Memory B cell (primary cell): ENCODE measurements at regions not wholly inside any gene's neighbourhood (a gene's known extent, or its start where the extent isn't known, plus 50 kb on each side); places are given as distances from the start of the nearest gene placed in this dataset.

Experiments
- ATAC-seq: fragments of 150-1000 bp; cut with Tn5 transposase; 2 replicates; pipeline ENCODE4 v1.10.0; 2021; ENCODE audit warnings: low read depth, mild to moderate bottlenecking, moderate library complexity
- DNase-seq, 2 donors: peaks; one replicate each; pipeline ENCODE4 v3.0.0; 2022; ENCODE audit warnings: low spot score in 2 of 2
- H3K27ac Mint-ChIP-seq: one replicate; pipeline ENCODE4 v1.8.0; 2022; ENCODE audit warnings: mild to moderate bottlenecking, moderate library complexity, mixed read lengths
- H3K27me3 Mint-ChIP-seq: one replicate; pipeline ENCODE4 v1.8.0; 2022; ENCODE audit warnings: mixed read lengths
- H3K36me3 Mint-ChIP-seq: one replicate; pipeline ENCODE4 v1.8.0; 2022; ENCODE audit warnings: mild to moderate bottlenecking, mixed read lengths
- H3K4me1 Mint-ChIP-seq: one replicate; pipeline ENCODE4 v1.8.0; 2022; ENCODE audit warnings: mixed read lengths
- H3K4me3 Mint-ChIP-seq: one replicate; pipeline ENCODE4 v1.8.0; 2022; ENCODE audit warnings: mild to moderate bottlenecking, moderate library complexity, mixed read lengths
- H3K9me3 Mint-ChIP-seq: one replicate; pipeline ENCODE4 v1.8.0; 2022; ENCODE audit warnings: mixed read lengths

DNA sequence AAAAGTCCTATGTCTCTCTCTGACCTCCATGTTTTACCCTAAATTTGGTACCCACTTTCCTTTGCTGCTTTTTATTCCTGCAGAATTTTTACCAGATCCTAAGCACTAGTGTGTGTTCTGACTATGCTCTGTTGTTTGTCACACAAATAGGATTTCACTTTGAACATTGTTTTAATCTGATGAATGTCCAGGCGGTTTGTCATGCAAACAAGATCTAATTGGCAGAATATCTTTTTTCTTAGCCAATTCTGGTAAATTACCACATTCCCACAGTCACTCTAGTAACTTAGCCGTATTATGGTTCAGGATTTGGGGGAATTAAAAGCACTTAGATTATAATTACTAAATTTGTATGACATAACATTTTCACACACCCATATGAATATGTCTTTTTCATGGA lies 557.2 kb upstream of the BOD1L1 start:
- H3K36me3 Mint-ChIP-seq = no peaks in the 10 kb centered on the region
- DNase-seq (no peak), ATAC-seq (no peak)
- H3K9me3 Mint-ChIP-seq = peaks cover 2% of the 10 kb centered on the region
- H3K4me1 Mint-ChIP-seq = peaks cover 45% of the 10 kb centered on the region
- H3K27me3 Mint-ChIP-seq = no peaks in the 10 kb centered on the region
- H3K4me3 Mint-ChIP-seq = no peak overlapping the region
- no peak overlapping the region for H3K27ac Mint-ChIP-seq

DNA sequence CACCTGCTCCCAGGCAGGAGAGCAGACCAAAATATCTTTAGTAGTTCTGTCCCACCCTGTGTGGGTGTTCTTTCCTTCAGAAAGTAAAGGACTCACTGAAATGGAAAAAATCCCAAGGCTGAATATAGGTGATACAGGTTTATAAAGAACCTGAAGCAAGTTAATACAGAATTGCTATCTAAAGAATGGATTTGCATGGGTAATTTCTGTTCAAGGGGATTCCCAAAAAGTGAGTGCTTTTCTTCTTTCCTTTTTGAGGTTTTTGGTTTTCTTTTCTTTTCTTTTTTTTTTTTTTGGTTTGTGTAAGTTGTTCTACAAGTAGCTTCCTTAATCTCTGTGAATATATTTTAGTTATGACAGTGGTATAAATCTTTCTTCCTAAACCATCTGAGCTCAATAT lies 560.7 kb upstream of the BOD1L1 start:
- peak; percentile 22 for ATAC-seq
- no peak overlapping the region for H3K27ac Mint-ChIP-seq
- H3K4me3 Mint-ChIP-seq = no peak overlapping the region
- H3K9me3 Mint-ChIP-seq = peaks cover 2% of the 10 kb centered on the region
- no peaks in the 10 kb centered on the region for H3K27me3 Mint-ChIP-seq
- DNase-seq = no peak
- H3K36me3 Mint-ChIP-seq = no peaks in the 10 kb centered on the region
- peaks cover 19% of the 10 kb centered on the region for H3K4me1 Mint-ChIP-seq

DNA sequence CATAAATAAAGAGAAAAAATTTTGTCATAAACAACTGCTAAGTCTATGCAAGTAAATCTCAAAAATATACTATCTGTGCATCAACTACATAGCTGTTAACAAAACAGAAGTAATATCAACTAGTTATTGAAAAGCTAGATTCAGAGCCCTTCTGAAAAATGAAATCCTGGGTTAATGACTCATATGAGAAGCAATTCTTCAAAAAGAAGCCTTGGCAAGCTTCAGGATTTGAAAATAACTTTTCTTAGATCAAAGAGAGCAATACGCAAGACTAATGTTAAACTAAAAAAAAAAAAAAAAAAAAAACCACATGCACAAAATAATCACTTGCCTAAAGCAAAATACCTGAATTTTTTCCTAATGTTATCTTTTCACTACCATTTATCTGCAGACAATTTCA lies 566.1 kb upstream of the BOD1L1 start:
- Mint-ChIP-seq H3K9me3 (no peaks in the 10 kb centered on the region), H3K4me1 (peaks cover 6% of the 10 kb centered on the region), H3K27me3 (no peaks in the 10 kb centered on the region), H3K36me3 (no peaks in the 10 kb centered on the region), H3K27ac (no peak overlapping the region), H3K4me3 (no peak overlapping the region)
- DNase-seq (no peak), ATAC-seq (no peak)

DNA sequence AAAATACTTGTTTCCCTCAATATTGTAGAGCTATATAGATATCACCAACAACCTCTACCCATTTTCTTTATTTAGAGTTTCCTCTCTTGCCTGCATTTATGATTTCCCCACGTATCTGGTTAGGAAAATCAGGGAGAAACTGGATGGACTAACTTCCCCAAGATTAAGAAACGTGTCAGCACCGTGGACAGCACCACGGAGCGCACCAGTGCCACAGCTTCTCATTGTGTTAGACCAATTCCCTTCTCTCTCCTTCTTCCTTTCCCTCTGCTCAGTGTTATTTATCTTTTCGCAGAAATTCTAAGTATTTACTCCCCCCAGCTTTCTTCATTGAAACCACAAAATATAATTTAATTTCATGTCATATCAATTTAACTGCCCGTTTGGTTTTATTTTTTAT lies 568.6 kb upstream of the BOD1L1 start:
- DNase-seq (no peak), ATAC-seq (no peak)
- Mint-ChIP-seq H3K4me1 (peaks cover 4% of the 10 kb centered on the region), H3K27ac (no peak overlapping the region), H3K9me3 (no peaks in the 10 kb centered on the region), H3K27me3 (no peaks in the 10 kb centered on the region), H3K36me3 (no peaks in the 10 kb centered on the region), H3K4me3 (no peak overlapping the region)

DNA sequence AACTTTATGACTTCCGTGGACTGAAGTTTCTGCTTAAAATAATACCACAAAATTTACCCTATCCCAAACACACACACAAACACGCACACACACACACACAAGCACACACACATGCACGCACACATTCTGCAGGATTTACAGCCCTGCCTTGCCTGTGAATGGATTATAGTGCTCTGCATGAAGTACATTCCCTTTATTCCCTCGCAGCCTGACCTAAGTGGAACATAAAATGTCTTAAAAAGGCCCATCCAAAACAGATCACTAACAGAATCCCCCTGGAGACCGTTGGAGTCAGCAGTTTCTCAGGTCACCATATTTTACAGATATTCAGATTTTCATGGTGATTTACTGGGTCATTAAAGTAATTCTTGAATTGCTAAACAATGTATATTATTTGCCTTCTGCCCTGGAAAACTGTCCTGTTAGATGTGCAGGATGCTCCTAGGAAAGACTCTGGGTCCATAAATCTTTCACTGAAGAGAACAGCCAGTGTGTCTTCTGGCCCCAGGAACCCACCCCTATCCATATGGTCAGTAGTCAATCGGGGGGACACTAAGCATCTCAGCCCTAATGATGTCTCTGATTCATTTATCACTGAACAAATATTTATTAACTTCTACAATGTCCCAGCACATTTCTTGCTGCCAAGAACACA lies 587.7 kb upstream of the BOD1L1 start:
- Mint-ChIP-seq H3K27ac (peak overlapping the region; percentile 8), H3K27me3 (no peaks in the 10 kb centered on the region), H3K4me1 (peaks cover 12% of the 10 kb centered on the region), H3K36me3 (peaks cover 16% of the 10 kb centered on the region), H3K9me3 (peaks cover 6% of the 10 kb centered on the region), H3K4me3 (no peak overlapping the region)
- no peak for DNase-seq
- no peak for ATAC-seq

DNA sequence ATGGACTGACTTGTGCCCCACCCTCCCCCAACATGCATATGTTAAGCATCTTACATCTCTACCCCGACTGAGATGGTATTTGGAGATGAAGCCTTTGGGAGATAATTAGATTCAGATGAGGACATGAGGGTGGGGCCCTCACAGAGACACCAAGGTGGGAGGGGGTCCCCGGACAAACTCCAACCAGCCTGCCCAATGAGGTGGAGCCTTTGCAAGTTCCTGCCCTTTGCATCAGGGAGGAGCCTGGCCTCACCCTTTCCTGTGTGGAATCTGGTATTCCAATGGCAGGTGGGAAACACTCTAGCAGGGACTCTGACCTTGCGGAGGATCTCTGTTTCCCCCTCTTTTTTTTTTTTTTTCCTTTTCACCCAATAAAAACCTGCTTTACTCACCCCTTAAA lies 589.9 kb upstream of the BOD1L1 start:
- Mint-ChIP-seq H3K27ac (no peak overlapping the region), H3K4me3 (no peak overlapping the region), H3K4me1 (peaks cover 12% of the 10 kb centered on the region), H3K9me3 (peaks cover 4% of the 10 kb centered on the region), H3K27me3 (no peaks in the 10 kb centered on the region), H3K36me3 (peaks cover 13% of the 10 kb centered on the region)
- DNase-seq = no peak
- no peak for ATAC-seq

DNA sequence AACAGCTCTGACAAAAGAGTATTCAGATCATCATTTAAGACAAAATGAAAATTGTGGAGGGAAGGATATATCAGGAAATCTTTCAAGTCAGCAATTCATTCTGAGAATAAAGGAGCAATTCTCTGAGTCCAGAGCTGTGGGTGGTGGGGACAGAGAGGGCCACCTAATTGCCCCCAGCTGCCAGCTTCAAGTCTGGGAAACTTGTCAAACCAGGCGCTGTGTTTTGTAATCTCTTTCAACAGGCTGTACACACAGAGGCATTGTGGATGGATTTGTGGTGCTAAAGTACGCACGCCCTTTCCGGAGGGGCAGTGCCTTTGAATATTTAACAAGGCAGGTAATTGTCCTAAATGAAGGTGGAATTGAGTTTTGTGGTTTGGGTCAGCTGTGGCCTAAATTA lies 591.1 kb upstream of the BOD1L1 start:
- H3K36me3 Mint-ChIP-seq = peaks cover 5% of the 10 kb centered on the region
- H3K27me3 Mint-ChIP-seq = no peaks in the 10 kb centered on the region
- H3K27ac Mint-ChIP-seq = no peak overlapping the region
- peaks cover 15% of the 10 kb centered on the region for H3K4me1 Mint-ChIP-seq
- ATAC-seq = no peak
- H3K9me3 Mint-ChIP-seq = no peaks in the 10 kb centered on the region
- H3K4me3 Mint-ChIP-seq = no peak overlapping the region
- DNase-seq = no peak

DNA sequence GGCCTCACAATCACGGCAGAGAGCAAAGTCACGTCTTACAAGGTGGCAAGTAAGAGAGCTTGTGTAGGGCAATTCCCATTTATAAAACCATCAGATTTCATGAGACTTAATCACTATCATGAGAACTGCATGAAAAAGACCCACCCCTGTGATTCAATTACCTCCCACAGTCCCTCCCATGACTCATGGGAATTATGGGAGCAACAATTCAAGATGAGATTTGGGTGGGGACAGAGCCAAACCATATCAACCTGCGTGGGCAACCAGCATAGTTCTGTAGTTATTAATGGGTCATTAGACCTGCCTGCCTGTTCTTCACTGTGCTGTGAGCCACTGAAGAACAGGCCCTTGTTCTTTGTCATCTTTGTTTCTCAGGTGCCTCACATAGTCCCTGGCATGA lies 593.7 kb upstream of the BOD1L1 start:
- Mint-ChIP-seq H3K27ac (no peak overlapping the region), H3K9me3 (no peaks in the 10 kb centered on the region), H3K4me1 (peaks cover 13% of the 10 kb centered on the region), H3K27me3 (no peaks in the 10 kb centered on the region), H3K4me3 (no peak overlapping the region), H3K36me3 (peaks cover 2% of the 10 kb centered on the region)
- ATAC-seq = no peak
- DNase-seq = no peak

DNA sequence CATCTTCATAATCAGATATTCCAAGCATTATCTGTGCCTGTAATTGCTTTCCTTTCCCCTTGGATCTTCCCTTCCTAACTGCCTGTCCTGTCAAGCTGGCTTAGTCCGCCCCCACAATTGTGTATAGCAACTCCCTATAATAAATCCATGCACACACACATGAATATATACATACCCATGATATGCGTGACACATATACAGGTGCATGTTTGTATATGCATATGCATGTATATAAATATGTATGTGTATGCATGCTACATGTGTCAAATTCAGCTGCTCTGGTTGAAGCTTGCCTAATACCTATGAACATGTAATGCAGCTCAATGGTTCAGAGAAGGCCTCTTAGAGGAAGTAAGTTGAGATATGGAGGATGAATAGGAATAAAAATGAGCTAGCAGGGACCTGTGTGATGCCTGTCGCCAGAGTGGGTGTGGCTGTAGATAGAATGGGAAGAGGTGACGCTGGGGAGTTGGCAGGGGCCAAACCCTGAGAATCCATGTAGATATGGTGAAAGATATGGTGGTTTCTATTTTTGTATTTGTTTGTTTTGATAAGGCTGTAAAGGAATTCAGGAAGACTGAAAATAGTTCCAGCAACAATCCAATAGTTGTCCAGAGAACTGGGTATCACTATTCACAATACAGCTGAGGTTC lies 595.0 kb upstream of the BOD1L1 start:
- Mint-ChIP-seq H3K4me3 (no peak overlapping the region), H3K27me3 (no peaks in the 10 kb centered on the region), H3K9me3 (peaks cover under 1% of the 10 kb centered on the region), H3K36me3 (peaks cover 2% of the 10 kb centered on the region), H3K27ac (no peak overlapping the region), H3K4me1 (peaks cover 9% of the 10 kb centered on the region)
- DNase-seq (no peak), ATAC-seq (no peak)

DNA sequence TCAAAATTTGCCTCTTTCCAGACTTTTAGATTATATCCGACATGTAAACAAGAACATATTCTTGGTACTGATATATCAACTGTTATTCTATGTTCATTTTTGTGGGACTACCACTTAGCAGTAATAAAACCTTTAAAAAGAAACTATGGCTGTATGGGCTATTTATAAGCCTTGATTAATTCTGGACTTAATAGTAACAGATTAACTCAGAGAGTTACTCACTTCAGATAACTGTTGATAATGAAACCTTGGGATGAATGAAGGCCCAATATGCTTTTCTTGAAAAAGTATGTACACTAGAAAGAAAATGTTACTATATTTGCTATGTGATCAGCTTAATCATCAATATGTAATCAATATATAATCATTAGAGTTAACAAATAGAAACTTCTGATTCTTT lies 595.9 kb upstream of the BOD1L1 start:
- ATAC-seq (no peak), DNase-seq (no peak)
- Mint-ChIP-seq H3K4me1 (peaks cover 8% of the 10 kb centered on the region), H3K36me3 (no peaks in the 10 kb centered on the region), H3K27ac (no peak overlapping the region), H3K4me3 (no peak overlapping the region), H3K9me3 (peaks cover 2% of the 10 kb centered on the region), H3K27me3 (no peaks in the 10 kb centered on the region)

DNA sequence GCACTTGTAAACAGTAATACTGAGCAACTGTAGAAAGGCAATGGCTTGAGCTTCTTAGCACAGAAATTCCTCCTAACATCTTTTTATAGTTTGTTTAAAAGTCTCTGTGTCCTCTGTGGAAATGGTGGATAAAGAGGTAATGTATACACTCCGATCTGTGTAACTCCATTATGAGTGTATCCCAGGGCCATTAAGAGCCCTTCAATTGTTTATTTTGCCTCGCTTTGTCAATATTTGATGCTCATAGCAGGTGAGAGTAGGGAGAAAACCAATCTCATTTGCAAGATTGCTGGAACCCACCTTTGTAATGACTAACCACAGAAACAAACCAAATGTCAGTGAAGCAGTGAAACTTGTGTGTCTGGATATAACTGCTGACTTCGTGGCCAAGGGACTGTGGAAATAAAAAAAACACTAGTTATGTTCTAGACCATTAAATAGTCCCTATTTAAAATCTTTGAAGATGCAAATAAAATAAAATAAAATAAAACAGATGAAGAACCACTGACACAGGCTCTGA lies 598.2 kb upstream of the BOD1L1 start:
- Mint-ChIP-seq H3K27ac (no peak overlapping the region), H3K27me3 (no peaks in the 10 kb centered on the region), H3K4me1 (peaks cover 13% of the 10 kb centered on the region), H3K9me3 (peaks cover 2% of the 10 kb centered on the region), H3K4me3 (no peak overlapping the region), H3K36me3 (no peaks in the 10 kb centered on the region)
- ATAC-seq (no peak), DNase-seq (no peak)

DNA sequence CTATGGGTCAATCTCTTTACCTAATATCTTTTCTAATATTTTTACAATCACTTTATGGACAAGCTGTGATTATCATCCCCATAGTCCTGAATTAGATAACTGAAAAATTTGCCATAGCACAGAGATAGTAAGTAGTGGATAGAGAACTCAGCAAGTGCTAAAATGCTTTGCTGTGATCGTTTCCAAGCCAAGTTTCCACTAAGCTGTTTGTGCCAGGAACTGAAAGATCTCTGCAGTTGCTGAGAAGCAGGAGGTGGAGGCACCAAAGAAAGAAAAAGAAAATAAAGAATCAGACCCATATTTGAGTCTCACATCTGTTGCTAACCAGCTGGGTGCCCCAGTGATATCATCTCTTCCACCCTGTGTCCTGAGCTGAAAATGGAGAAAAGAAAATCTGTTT lies 605.6 kb upstream of the BOD1L1 start:
- no peaks in the 10 kb centered on the region for H3K36me3 Mint-ChIP-seq
- peaks cover 8% of the 10 kb centered on the region for H3K4me1 Mint-ChIP-seq
- no peaks in the 10 kb centered on the region for H3K9me3 Mint-ChIP-seq
- H3K4me3 Mint-ChIP-seq = no peak overlapping the region
- no peak overlapping the region for H3K27ac Mint-ChIP-seq
- no peaks in the 10 kb centered on the region for H3K27me3 Mint-ChIP-seq
- ATAC-seq (no peak), DNase-seq (no peak)

DNA sequence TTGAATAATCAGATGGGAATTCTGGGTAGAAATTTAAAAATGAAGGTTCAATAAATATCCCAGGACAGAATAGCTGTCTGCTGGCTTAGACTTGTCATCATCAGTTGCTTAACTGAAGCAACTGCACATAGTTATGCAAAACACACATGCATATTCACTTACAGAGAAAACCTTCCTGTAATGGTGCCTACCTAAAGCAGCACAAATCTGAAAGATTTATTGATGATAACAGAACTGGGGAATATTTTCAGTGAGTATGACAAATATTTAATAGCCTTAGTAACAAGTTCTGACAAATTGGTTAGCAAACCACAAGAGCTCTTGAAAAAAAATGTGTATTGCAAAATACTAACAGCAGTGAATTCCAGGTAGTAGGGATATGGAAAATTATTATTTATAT lies 606.8 kb upstream of the BOD1L1 start:
- Mint-ChIP-seq H3K9me3 (no peaks in the 10 kb centered on the region), H3K4me3 (no peak overlapping the region), H3K36me3 (no peaks in the 10 kb centered on the region), H3K27ac (no peak overlapping the region), H3K27me3 (no peaks in the 10 kb centered on the region), H3K4me1 (peaks cover 2% of the 10 kb centered on the region)
- DNase-seq (no peak), ATAC-seq (no peak)

DNA sequence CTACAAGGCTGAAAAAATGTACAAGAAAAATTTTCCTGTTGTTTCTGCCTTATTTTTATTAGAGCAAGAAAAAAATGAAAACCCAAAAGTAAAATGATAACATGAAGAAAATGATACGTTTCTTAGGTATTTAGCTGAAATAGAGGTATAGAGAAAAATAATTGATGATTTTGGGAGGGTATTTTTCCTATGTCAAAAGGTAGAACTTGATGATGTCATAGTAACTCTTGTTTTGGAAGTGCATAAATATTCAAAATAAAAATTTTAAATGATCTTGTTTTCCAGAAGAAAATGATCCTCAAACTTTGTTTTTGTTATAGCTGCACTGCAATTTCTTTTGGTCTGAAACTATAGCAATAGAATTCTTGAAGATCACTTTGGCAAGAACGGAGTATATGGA lies 608.8 kb upstream of the BOD1L1 start:
- ATAC-seq = no peak
- no peak overlapping the region for H3K27ac Mint-ChIP-seq
- H3K4me3 Mint-ChIP-seq = no peak overlapping the region
- no peaks in the 10 kb centered on the region for H3K36me3 Mint-ChIP-seq
- no peaks in the 10 kb centered on the region for H3K27me3 Mint-ChIP-seq
- no peaks in the 10 kb centered on the region for H3K9me3 Mint-ChIP-seq
- H3K4me1 Mint-ChIP-seq = peaks cover 2% of the 10 kb centered on the region
- DNase-seq = no peak

DNA sequence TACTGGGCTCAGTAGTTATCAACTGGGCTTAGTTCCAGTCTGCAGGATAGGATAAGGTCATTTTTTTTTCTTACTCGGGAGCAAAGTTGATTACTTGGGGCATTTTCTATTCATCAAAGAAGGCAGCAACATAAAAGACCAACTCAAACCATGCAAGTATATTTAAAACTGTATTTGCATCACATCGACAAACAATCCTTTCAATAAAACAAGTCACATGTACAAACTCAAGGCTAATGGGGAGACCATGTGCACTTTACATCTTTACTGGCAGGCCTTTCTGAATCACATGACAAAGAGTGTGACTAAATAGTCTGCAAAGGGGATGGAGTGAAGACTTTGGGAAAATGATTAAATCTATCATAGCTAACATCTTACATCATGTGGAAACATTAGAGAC lies 610.4 kb upstream of the BOD1L1 start:
- Mint-ChIP-seq H3K9me3 (no peaks in the 10 kb centered on the region), H3K36me3 (no peaks in the 10 kb centered on the region), H3K4me1 (peaks cover 2% of the 10 kb centered on the region), H3K27ac (no peak overlapping the region), H3K27me3 (no peaks in the 10 kb centered on the region), H3K4me3 (no peak overlapping the region)
- no peak for ATAC-seq
- DNase-seq = no peak
